GM21786 (cell line): ENCODE measurements at regions not wholly inside any gene's neighbourhood (a gene's known extent, or its start where the extent isn't known, plus 50 kb on each side); places are given as distances from the start of the nearest gene placed in this dataset.
"Not testable (repeated sequence)": the region's sequence is repeated elsewhere in the genome, so short reads cannot be mapped to it uniquely, and the experiment has no call there.

Experiments
- ATAC-seq: cut with Tn5 transposase; IDR thresholded peaks from one replicate; pipeline ENCODE4 v1.9.1; 2021; ENCODE audit not compliant: unreplicated experiment

DNA sequence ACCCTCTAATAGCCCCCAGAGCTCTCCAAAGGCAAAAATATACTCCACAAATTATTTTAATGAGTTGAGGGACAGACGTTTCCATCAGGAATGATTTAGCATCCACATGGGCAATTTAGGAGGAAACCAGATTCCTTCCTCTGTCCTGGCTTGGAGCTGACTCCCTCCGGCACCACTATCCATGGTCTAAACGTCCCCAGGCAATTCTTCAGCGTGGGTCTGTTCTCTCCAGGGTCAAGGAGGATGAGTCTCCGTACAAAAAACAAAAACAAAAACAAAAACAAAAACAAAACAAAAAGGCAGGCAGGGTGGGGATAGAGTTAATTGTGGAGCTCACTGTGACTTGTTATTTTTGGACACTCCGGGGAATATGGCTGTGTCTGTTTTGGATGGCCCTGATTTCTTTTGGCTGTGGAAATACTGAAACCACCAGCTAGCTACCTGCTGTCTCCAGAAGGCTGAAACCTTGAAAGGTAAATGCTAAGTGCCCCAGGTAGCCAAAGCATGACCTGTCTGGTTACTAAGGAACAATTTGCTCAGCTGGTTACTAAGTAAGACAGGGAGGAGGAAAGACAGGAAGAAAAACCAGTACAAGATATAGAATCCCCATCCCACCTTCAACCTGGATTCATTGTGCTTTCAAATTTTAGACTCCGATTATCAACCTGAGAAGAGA is 419.1 kb upstream of the LCORL start:
- no peak for ATAC-seq

DNA sequence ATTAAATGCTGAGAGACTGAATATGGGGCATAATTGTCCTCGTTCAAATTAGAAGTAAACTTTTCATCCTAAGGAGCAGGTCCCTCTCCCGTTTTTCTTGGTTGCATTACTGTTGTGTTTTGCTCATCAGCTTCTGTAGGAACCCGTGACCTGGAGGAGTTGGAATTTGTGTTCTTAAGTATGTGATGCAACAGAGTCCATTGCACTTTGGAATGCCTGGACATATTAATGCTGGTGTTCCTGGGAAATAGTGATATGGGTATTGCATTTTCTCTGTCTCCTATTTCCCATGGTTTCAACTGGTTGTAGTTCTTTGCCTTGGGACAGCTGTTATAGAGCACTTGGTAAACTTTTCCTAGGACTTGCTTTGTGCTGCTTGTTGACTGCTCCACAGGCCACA is 417.8 kb upstream of the LCORL start:
- no peak for ATAC-seq

DNA sequence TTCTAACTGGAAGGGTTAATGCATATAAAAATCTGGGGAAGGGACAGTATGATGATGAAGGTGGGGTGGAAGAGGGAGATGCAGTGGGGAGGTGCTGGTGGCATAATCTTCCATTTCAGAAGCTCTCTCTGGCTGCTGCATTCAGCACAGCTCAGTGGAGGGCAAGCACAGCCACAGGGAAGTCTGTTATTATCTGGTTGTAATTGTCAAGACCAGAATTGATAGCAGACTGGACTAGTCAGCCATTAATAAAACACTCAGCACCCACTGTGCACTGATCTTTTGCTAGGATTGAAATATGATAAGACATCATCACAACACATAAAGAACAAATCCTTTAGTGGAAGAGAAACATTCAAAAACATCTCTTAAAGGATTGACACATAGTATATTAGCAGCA is 414.2 kb upstream of the LCORL start:
- no peak for ATAC-seq

DNA sequence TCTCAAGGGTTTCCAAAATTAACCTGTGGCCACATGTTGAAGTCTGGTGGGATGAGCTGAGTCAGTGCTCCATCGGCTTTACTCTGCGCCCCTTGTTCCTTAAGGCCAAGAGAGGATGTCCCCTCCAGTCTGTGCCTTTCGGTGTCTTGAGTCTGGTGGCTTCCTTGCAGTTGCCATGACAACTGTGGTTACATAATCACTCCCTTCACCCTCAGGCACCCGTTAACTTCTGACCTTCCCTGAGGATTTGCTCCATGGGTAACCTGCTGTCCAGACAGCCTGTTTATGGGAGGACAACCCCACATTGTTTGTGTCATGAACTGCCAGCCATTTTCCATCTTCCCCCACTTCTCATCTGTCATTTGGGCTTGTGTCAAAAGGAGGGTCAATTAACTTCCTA is 401.1 kb upstream of the LCORL start:
- no peak for ATAC-seq

DNA sequence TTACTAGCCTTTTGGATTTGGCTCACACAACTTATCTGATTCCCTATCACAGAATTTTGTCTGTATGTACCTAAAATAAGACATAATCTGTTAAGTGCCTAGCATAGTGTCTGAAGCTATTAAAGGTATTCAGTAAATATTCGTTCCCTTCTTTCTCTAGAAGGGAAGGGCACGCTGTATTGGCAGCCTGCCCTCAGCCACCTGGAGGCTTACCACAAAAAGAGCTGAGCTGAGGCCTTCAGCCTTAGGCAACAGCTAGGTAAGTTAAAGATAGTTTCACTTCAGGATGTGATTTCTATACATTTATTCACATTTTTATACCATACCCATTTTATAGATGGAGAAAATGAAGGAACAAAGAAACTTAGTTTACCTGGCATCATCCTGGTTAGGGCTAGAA is 400.0 kb upstream of the LCORL start:
- ATAC-seq, result no peak

DNA sequence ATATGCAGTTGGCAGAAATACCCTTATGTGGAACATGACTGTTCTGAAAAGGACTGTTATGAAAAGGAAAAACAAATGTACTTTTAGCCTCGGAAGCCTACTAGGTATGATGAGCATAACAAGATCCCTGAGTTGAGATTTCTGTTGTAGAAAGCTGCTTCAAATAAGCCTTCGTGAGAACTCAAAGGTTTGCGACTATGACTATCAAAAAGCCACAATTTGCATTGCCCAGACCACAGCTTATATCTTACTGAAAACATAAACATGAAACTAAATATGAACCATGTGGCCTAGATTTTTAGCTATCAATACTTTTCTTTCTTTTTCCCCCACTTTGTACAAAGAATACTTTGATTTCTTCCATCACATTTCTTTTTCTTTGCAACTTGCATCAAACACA is 398.2 kb upstream of the LCORL start:
- no peak for ATAC-seq

DNA sequence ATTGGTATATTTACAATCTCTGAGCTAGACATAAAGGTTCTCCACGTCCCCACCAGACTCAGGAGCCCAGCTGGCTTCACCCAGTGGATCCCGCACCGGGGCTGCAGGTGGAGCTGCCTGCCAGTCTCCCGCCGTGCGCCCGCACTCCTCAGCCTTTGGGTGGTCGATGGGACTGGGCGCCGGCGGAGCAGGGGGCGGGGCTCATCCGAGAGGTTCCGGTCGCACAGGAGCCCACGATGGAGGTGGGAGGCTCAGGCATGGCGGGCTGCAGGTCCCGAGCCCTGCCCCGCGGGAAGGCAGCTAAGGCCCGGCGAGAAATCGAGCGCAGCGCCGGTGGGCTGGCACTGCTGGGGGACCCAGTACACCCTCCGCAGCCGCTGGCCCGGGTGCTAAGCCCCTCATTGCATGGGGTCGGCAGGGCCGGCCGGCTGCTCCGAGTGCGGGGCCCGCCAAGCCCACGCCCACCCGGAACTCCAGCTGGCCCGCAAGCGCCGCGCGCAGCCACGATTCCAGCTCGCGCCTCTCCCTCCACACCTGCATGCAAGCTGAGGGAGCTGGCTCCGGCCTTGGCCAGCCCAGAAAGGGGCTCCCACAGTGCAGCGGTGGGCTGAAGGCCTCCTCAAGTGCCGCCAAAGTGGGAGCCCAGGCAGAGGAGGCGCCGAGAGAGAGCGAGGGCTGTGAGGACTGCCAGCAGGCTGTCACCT is 396.8 kb upstream of the LCORL start:
- ATAC-seq, result not testable (repeated sequence)

DNA sequence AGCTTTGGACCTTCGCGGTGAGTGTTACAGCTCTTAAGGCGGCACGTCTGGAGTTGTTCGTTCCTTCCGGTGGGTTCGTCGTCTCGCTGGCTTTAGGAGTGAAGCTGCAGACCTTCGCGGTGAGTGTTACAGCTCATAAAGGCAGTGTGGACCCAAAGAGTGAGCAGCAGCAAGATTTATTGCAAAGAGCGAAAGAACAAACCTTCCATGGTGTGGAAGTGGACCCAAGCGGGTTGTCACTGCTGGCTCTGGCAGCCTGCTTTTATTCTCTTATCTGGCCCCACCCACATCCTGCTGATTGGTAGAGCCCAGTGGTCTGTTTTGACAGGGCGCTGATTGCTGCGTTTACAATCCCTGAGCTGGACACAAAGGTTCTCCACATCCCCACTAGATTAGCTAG is 396.1 kb upstream of the LCORL start:
- ATAC-seq, result not testable (repeated sequence)

DNA sequence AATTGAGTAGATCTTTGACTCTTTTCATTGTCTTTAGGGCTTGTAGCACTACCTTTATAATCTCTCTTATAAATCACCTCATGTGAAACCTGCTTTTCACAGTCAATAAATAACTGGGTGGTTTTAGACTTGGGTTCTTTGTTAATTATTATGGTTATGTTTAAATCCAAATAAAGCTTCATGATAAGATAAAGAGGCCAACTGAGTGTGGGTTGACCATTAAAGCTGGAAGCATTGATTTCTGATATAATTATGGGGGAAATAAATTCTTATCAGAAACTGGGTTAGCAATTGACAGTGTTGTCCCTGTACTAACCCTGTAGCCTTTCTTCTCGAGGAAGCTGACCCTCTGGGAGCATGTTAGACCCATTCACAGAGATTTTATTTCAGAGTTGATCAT is 384.7 kb upstream of the LCORL start:
- no peak for ATAC-seq

DNA sequence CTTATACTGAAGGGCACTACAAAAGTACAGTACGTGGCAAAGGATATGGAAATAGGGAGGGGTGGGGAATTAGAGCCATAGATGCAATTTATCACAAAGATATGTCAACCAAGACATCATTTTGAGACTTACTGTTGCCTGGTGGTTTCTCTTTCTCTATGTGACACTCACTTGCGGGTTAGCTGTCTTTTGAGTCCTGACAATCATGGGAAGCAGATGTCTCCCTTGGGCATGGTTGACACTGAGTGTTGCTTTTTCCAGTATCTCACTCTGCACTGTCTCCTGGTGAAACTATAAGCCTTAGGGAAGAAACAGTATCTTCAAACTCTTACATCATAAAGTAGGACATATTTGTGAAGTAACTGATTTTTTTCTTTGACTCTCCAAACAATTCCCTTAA is 383.5 kb upstream of the LCORL start:
- no peak for ATAC-seq

DNA sequence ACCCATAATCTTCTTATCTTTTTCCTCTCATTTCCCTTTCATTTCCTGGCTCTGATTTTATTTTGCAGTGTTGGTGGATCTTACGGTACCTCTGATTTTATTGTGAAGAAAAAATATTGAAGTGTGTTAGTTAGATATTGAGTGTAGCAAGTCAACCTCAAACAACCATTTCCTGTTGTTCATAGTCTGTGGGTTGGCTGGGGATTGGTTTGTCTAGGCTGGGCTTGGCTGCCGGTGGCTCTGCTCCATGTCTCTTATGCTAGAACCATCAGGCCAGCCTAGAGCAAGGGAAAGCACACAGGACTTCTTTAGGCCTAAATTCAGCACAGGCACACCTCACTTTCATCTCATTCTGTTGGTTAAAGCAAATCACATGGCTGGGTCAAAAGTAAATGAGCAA is 383.1 kb upstream of the LCORL start:
- no peak for ATAC-seq

DNA sequence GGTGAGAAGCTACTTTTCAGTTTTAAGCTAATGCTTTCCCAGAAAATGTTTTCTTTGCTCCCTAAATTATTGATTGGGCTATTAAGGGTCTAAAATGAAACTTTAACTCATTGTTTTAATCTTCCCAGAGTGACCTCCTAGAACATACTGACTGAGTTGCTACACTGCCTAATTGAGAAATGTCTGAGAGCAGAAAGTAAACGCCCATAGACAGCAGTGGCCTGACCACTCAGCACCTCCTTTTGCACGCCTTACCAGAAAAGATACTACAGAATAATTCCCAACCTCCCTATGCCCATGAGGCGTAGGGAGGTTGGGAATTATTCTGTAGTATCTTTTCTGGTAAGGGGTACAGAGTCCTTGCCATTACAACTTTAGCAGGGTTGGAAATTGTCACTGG is 381.8 kb upstream of the LCORL start:
- no peak for ATAC-seq

DNA sequence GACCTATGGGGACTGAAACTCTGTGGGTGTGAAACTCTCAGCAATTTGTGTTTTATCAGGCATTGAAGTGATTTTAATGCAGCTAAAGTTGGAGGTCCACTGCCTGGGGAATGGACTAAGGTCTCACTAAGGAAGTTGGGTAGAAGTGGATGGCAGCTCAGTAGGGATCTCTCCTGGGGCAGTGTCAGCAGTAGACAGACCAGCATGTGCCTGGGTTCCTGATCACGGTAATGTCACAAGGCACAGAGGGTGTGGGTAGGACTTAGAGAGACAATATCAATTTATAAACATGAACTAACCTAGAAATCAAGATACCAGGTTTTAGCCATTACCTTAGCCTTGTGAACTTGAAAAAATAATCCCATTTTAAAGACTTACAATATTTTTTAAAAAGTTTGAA is 380.3 kb upstream of the LCORL start:
- no peak for ATAC-seq

DNA sequence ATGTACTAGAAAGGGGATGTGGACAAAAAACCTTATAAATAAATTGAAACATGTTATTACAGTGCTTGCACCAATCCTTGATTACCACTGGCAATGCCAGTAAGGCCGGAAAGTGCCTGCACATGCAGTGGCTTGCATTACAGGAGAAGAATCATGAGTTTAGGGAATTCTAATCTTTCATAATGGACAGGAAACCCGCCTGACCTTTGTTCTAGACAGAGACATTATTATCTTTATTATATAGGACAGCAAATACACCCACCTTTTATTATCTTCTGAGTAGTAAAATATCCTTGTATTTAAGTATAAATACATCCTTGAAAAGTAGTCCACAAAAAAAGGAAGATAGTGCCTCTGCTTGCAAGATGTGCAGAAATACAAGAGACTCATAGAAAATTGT is 379.9 kb upstream of the LCORL start:
- ATAC-seq, result no peak

DNA sequence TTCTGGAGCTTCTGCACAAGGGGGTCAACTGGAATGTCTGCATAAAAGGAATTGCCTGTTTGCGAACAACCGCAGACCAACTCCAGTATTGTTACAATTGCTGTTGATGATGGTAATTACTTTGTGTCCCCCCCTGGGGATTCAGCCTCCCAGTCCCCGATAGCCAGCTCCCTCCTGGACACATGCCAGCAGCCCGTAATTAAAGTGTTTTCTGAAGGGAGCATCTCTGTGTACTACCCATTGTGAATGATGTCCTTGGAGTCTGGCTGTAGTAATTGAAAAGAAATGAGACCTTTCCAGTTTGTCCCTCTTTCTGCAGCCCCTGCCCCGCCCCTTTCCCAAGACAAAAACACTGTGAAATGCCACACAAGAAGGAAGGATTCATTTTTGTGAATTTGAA is 377.1 kb upstream of the LCORL start:
- no peak for ATAC-seq

DNA sequence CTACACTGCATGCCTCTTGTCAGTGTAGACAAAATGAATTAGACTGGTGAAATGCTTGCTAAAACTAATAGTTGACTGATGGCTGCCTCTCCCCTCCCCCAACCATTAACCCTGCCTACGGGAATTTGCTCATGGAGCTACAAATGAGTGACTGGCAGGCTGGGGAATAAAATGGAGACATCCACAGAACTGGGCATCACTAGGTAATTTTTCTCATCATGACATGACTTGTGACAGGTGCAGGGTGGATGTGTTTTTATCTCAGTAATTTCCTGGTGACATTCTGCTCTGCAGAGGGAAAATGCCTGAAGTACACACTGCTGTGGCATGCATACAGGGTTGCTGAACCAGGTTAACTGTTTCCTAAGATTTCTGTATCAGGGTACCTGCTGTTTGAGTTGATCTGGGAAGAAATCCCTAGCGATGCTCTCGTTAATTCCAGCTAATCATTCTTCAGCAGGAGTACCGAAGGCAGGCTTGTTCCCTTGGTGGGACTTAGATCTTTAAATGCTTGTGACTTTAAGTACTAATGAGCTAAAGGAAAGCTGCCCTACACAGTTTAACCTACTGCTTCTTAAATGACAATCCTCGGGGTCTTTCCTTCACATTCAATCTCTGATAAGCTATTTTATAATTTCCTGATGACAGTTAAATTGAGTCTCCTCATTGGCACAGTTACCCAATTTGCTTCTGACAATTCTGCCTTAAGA is 376.3 kb upstream of the LCORL start:
- ATAC-seq, result no peak

DNA sequence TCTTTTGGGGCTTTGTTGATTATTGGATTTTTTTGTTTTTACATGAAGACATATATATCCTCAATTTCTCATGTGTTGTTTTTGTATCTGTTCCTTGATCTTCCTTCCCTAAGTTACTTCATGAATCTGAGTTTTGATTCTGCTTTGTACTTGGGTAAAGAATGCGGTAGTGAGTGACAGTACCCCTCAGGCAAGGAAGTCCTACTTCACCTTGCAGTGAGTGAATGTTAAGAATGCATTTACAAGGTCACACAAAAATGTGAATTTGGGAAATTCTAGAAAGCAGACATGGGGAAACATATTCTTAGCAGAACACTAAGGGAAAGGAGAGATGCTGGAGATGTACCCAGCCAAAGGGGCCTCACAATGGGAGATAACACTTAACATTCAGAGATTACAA is 373.1 kb upstream of the LCORL start:
- ATAC-seq, result no peak

DNA sequence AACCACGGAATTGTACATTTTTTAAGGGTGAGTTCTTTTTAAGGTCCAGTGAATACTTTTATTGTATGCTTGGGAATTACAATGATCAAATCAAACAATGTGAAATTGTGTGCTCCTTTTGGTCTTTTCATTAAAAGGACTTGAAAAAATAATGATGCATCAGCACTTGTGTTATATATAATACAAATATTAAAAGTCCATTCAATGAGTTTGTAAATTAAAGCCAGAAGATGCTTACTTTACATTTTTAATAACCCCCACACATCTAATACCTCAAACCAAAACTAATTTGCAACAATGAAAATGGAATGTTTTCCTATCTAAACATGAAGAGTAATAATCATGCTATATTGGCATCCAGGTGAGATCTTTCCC is 369.8 kb upstream of the LCORL start:
- no peak for ATAC-seq

DNA sequence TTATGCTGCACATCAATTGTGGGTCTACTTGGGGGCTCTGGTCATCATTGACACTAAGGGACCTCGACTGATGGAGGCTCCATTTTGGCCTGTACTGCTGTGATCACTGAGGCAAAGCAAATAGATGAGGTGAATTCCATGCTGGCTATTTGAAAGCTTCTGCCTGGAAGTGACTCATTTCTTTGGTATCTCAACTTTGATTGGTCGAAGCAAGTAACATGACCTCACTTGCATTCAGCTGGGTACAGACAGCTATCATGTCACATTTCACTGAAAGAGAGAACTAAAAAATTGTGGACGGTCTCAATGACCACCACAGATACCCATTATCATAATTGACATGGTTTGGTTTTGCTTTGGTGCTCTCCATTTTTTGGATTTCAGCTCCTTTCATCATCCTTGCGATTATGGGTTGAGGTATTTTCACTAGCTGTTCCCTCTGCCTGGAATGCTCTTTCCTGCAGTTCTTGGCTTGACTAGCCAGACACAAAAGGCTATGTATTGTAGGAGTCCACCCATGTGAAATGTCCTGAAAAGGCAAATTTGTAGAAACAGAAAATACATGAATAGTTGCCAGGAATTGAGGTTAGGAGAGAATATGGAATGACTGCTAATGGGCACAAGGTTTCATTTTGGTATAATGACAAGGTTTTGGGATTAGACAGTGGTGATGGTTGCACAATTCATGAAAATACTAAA is 369.2 kb upstream of the LCORL start:
- ATAC-seq, result no peak

DNA sequence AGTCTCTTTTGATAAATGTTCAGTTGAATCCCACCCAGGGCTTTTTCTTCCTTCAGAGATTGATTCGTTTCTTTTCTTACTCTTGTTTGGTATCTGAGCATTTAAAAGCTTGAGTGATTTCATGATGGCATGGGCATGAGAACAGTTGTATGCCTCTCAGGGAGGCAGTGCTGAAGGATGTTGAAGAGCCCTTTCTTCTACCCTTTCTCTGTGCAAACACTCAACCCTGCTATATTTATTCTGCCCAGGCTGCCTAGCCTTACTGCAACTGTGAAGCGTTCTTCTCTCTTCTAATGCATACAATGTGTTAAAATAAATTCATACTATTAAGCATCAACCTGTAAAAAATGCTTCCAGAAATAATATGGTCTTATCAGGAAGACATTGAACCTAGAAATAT is 367.6 kb upstream of the LCORL start:
- no peak for ATAC-seq

DNA sequence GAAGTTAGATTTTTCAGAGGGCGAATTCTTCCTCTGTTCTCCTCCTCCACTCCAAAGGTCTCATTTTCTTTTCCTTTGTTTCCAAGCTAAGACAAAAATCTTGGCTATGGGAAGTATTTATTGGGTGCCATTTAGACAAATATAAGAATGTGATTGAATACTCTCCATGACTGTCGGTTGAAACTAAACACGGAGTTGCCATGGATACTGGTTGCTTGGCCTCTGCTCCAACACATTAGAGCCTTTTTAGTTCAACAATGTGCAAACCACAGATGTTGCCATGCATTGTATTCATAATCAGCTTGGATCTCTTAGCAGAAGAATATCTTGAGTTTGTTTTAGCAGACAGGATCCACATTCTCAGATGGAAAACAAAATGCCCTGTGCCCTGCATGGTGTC is 366.5 kb upstream of the LCORL start:
- no peak for ATAC-seq

DNA sequence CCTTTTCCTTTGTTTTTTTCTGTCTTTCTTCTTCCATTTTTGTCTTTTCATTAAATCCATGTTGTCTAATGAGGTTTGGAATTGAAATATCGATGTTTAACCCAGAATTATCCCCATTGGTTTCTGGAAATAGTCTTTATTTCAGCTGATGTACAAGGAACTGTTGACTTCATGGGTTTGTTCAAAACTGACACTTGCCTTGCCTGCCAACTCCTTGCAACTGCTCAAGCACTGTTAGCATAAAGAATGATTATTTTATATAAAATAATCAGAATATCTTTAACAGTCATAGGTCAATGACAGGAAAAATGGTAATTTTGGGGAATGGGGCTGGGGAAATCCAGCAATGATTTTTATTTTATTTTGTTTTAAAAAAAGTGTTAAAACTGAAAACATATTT is 359.6 kb upstream of the LCORL start:
- no peak for ATAC-seq
